ENCODE measurements at regions not wholly inside any gene's neighbourhood (a gene's known extent, or its start where the extent isn't known, plus 50 kb on each side); places are given as distances from the start of the nearest gene placed in this dataset.

DNA sequence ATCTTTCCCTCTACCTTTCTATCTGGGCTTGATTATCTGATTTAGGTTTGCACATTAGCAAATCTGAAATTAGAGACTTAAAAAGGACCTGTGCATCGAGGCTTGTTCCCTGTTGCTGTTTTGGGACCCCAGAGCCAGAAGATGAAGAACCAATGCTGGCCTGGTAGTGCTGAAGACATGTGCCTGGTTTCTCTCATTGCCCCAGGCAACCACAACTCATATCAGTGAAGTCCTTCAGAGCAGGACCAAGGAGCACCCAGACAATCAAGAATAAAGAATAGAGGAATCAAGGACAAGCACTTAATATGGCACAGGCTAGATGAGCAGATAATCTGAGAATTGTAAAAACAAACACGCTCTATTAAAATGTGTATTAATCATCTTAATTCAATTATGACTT lies 362.7 kb downstream of the DMRTA1 start:
- no peak overlapping the region for H3K4me3 ChIP-seq
- H3K27me3 ChIP-seq, result no peaks in the 10 kb centered on the region
- H3K36me3 ChIP-seq, result no peaks in the 10 kb centered on the region
- 46 to 70% methylated on average over 2 of the region's 2 CpGs for WGBS, 2 donors
- intact Hi-C loops (cut with DNase I), result no loop called here
- no peaks in the 10 kb centered on the region for H3K9me3 ChIP-seq
- TF ChIP-seq, protein P1, sequence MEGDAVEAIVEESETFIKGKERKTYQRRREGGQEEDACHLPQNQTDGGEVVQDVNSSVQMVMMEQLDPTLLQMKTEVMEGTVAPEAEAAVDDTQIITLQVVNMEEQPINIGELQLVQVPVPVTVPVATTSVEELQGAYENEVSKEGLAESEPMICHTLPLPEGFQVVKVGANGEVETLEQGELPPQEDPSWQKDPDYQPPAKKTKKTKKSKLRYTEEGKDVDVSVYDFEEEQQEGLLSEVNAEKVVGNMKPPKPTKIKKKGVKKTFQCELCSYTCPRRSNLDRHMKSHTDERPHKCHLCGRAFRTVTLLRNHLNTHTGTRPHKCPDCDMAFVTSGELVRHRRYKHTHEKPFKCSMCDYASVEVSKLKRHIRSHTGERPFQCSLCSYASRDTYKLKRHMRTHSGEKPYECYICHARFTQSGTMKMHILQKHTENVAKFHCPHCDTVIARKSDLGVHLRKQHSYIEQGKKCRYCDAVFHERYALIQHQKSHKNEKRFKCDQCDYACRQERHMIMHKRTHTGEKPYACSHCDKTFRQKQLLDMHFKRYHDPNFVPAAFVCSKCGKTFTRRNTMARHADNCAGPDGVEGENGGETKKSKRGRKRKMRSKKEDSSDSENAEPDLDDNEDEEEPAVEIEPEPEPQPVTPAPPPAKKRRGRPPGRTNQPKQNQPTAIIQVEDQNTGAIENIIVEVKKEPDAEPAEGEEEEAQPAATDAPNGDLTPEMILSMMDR (IDR thresholded peaks at IDR 0.05), result no peak
- no peak for TF ChIP-seq POLR2A (IDR thresholded peaks at IDR 0.05)
- no peaks in the 10 kb centered on the region for H3K4me1 ChIP-seq
- H3K27ac ChIP-seq, result no peak overlapping the region
- no peak for DNase-seq

DNA sequence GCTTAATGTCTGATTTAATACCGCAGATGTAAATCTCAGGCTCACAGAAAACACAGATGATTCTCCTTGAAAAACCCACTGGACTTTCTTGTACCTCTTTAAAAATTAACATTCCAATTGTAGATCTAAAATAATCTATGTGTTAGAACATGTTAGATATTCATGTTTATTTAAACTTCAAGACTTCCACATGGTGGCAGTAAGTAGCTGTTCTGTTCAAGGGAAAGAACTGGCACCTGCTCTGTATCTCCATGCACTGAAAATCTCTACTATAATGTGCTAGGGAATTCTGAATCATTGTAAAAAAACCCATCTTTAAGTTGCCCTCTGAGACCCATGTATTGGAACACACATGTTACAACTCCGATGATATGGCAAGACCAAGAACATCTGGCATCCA lies 366.9 kb downstream of the DMRTA1 start:
- H3K4me3 ChIP-seq, result no peak overlapping the region
- no peak overlapping the region for H3K27ac ChIP-seq
- no peaks in the 10 kb centered on the region for H3K4me1 ChIP-seq
- 77 to 89% methylated on average over 2 of the region's 2 CpGs for WGBS, 2 donors
- no peak for DNase-seq
- TF ChIP-seq POLR2A (IDR thresholded peaks at IDR 0.05), result no peak
- TF ChIP-seq, protein P1 (IDR thresholded peaks at IDR 0.05), result no peak
- no peaks in the 10 kb centered on the region for H3K9me3 ChIP-seq
- H3K36me3 ChIP-seq, result no peaks in the 10 kb centered on the region
- intact Hi-C loops (cut with DNase I), result no loop called here
- H3K27me3 ChIP-seq, result no peaks in the 10 kb centered on the region

DNA sequence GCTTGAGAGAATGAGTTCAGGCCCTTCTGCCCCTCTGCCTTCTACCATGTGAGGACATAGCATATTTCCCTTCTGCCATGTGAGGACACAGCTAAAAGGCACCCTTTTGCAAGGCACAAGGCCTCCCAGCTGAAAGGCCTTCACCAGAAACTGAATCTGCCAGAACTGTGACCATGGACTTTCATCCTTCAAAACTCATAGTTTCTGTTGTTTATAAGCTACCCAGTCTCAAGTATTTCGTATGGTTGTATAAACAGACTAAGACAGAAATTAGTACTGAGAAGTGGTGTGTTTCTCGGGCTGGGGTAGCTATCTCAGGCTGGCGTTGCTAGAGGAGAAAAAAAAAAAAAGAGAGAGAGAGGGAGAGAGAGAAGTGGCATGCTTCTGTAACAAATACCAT lies 368.6 kb downstream of the DMRTA1 start:
- Histone ChIP-seq H3K9me3 (no peaks in the 10 kb centered on the region), H3K4me3 (no peak overlapping the region), H3K4me1 (no peaks in the 10 kb centered on the region), H3K36me3 (no peaks in the 10 kb centered on the region), H3K27ac (no peak overlapping the region), H3K27me3 (no peaks in the 10 kb centered on the region)
- intact Hi-C loops (cut with DNase I), result no loop called here
- DNase-seq, result no peak
- TF ChIP-seq, protein P1 (IDR thresholded peaks at IDR 0.05), result no peak
- no peak for TF ChIP-seq POLR2A (IDR thresholded peaks at IDR 0.05)
- WGBS, 2 donors, result 23 to 61% methylated on average over 3 of the region's 3 CpGs

DNA sequence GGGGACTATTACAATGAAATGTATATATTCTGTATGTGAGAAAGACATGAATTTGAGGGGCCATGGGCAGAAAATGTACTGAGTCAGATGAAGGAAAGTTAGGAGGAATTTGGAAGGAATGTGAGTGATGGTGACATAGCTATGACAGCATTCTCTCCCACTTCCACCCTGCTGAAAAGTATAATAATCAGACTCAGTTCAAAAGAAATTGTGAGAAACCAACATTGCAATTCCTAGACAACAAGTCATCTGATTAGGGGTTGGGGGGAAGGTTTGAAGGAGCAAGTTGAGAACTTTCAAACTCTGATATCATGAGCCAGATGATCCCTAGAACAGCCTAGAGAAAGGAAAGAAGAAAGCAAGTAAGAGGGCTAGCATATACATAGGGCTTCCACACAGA lies 370.6 kb downstream of the DMRTA1 start:
- intact Hi-C loops (cut with DNase I), result no loop called here
- TF ChIP-seq POLR2A (IDR thresholded peaks at IDR 0.05), result no peak
- TF ChIP-seq, protein P1 (IDR thresholded peaks at IDR 0.05), result no peak
- H3K4me3 ChIP-seq, result no peak overlapping the region

DNA sequence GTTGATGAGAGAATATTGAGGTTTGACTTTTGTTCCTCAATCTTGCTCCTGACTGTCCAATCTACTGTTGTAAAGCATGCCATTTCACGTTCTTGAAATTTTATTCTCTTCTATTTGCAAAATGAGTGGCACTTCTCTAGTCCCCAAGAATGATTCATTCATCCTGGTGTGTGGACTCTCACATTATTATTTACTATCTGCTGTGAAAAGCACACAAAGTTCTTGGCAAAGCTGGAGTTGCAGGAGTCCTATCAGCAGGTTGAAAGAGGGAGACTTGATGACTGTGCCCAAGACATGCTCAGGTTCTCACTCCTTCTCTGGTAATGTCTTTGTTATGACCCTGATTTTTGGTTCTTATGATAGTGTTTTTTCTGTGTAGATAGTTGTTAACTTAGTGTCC lies 382.6 kb downstream of the DMRTA1 start:
- H3K4me1 ChIP-seq, result no peaks in the 10 kb centered on the region
- no peaks in the 10 kb centered on the region for H3K27me3 ChIP-seq
- H3K4me3 ChIP-seq, result no peak overlapping the region
- intact Hi-C loops (cut with DNase I), result no loop called here
- H3K27ac ChIP-seq, result no peak overlapping the region
- H3K36me3 ChIP-seq, result no peaks in the 10 kb centered on the region
- no peak for TF ChIP-seq POLR2A (IDR thresholded peaks at IDR 0.05)
- TF ChIP-seq, protein P1 (IDR thresholded peaks at IDR 0.05), result no peak
- DNase-seq, result no peak
- 29 to 57% methylated on average over 1 of the region's 1 CpG for WGBS, 2 donors
- no peaks in the 10 kb centered on the region for H3K9me3 ChIP-seq

More for the DNA sequence above, 370.6 kb downstream of the DMRTA1 start:
- no peaks in the 10 kb centered on the region for H3K27me3 ChIP-seq
- H3K27ac ChIP-seq, result no peak overlapping the region
- H3K9me3 ChIP-seq, result no peaks in the 10 kb centered on the region
- no peaks in the 10 kb centered on the region for H3K4me1 ChIP-seq
- no peaks in the 10 kb centered on the region for H3K36me3 ChIP-seq
- no peak for DNase-seq
